Muscle of leg (tissue), 3 donors: ENCODE measurements at regions not wholly inside any gene's neighbourhood (a gene's known extent, or its start where the extent isn't known, plus 50 kb on each side); places are given as distances from the start of the nearest gene placed in this dataset.
"Not testable (repeated sequence)": the region's sequence is repeated elsewhere in the genome, so short reads cannot be mapped to it uniquely, and the experiment has no call there.

ENCODE experiments used
- DNase-seq: peaks from one replicate; pipeline ENCODE4 v3.0.0; 2013
- H3K27ac ChIP-seq: one replicate; pipeline ENCODE4 v1.5.1; 2013; ENCODE audit warnings: mild to moderate bottlenecking, low read length, control low read depth
- H3K27me3 ChIP-seq: one replicate; pipeline ENCODE4 v1.6.1; 2013; ENCODE audit warnings: low read length; ENCODE audit not compliant: control insufficient read depth, insufficient read depth
- H3K36me3 ChIP-seq: one replicate; pipeline ENCODE4 v1.6.1; 2013; ENCODE audit warnings: low read length; ENCODE audit not compliant: control insufficient read depth, insufficient read depth
- H3K4me1 ChIP-seq: one replicate; pipeline ENCODE4 v1.6.1; 2013; ENCODE audit warnings: low read length; ENCODE audit not compliant: control insufficient read depth, insufficient read depth
- H3K4me3 ChIP-seq: one replicate; pipeline ENCODE4 v1.5.1; 2013; ENCODE audit warnings: low read length, control low read depth
- H3K9me3 ChIP-seq: replicated peaks from 2 replicates; pipeline ENCODE4 v1.6.1; 2013; ENCODE audit warnings: low read depth, low read length; ENCODE audit not compliant: control insufficient read depth
- WGBS: methylation state at CpG from one replicate; pipeline ENCODE4 v1.1.5; 2013; ENCODE audit warnings: missing lambda C conversion rate; ENCODE audit not compliant: insufficient coverage; 5-methylcytosine and 5-hydroxymethylcytosine counted together

DNA sequence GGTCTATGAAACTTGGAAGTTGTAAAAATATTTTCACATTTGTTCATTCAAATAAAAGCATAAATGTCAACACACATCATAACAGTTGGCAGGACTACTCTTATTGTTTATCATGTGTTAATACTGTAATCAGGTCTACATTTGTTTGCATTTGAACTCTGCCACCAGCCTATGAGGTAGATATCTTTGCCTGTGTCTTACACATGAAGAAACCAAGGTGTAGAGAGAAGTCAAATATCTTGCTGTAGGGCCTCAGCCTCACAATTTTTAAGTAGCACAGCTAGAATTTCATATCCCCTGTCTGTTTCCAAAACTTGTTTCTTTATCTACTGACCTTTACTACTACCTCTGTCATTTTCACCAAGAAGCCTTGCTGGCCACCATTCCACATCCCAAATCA, 161.9 kb downstream of the ZIC4 start:
- Histone ChIP-seq H3K27me3 (no peaks in the 10 kb centered on the region), H3K27ac (no peak overlapping the region), H3K9me3 (no peaks in the 10 kb centered on the region), H3K36me3 (no peaks in the 10 kb centered on the region), H3K4me3 (no peak overlapping the region), H3K4me1 (no peaks in the 10 kb centered on the region)
- no peak for DNase-seq

DNA sequence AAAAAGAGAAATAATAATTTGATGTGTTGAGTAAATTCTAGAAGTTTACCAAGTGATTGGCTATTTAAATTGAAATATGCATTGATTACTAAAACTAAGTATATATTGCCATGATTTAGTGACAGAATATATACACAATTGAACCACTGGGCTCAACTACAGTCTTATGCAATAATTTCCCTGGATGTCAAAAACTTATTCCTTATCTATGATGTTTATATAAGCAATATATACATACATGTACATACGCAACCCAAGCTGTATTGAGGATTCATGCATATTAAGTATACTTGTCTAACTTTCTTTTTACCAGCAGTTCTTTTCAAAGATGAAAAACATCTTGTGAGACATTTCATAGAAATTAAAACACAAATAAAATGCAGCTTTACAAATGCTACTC, 165.8 kb downstream of the ZIC4 start:
- Histone ChIP-seq H3K27me3 (no peaks in the 10 kb centered on the region), H3K9me3 (no peaks in the 10 kb centered on the region), H3K27ac (no peak overlapping the region), H3K36me3 (no peaks in the 10 kb centered on the region), H3K4me3 (no peak overlapping the region), H3K4me1 (no peaks in the 10 kb centered on the region)
- no CpG with 5 or more reads among the region's 1 CpG for WGBS
- DNase-seq = no peak

DNA sequence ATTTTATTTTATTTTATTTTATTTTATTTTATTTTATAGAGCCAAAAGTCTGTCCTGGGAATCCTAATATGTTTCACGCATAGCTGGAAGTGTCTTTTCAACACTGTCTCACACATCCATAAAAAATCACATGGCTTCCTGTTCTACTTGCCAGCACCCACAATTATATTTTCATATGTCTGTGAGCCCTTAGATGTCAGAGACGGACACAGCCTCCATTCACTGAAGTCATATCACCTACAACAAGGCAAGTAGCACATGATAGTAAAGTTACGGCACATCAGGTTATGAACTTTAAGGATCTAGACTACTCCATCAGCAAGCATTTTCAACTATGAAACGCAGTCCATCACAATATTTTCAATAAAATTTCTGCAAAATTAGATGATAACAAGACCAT, 168.4 kb downstream of the ZIC4 start:
- H3K36me3 ChIP-seq = no peaks in the 10 kb centered on the region
- H3K9me3 ChIP-seq = no peaks in the 10 kb centered on the region
- no peaks in the 10 kb centered on the region for H3K4me1 ChIP-seq
- no peak for DNase-seq
- H3K27me3 ChIP-seq = no peaks in the 10 kb centered on the region
- H3K27ac ChIP-seq = no peak overlapping the region
- no peak overlapping the region for H3K4me3 ChIP-seq
- no CpG with 5 or more reads among the region's 4 CpGs for WGBS

DNA sequence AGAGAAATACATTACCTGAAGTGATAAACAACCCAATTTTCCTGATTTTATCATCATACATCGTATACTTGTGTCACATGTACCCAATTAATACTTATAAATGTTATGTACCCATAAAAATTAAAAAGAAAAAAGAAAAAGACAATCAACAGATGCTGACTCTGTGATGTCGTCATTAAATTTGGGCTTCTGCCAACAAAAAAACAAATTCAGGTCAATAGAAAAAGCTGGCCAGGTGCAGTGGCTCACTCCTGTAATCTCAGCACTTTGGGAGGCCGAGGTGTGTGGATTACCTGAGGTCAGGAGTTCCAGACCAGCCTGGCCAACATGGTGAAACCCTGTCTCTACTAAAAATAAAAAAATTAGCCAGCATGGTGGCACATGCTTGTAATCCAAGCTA, 174.4 kb downstream of the ZIC4 start:
- H3K4me3 ChIP-seq, H3K27ac ChIP-seq, DNase-seq, H3K36me3 ChIP-seq, H3K27me3 ChIP-seq, H3K4me1 ChIP-seq, H3K9me3 ChIP-seq: not testable (repeated sequence)
- WGBS = 88% methylated on average over 2 of the region's 3 CpGs

DNA sequence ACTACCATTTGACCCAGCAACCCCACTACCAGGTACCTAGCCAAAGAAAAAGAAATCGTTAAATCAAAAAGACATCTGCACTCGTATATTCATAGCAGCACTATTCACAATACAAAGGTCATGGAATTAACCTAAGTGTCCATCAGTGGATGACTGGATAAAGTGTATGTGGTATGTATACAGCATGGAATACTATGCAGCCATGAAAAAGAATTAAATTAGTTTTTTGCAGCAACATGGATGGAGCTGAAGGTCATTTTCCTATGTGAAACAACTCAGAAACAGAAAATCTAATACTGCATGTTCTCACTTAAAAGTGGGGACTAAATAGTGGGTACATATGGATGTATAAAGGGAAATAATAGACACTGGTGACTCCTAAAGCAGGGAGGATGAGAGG, 175.2 kb downstream of the ZIC4 start:
- Histone ChIP-seq H3K4me1 (no peaks in the 10 kb centered on the region), H3K27ac (no peak overlapping the region), H3K4me3 (no peak overlapping the region), H3K36me3 (no peaks in the 10 kb centered on the region), H3K27me3 (no peaks in the 10 kb centered on the region), H3K9me3 (no peaks in the 10 kb centered on the region)
- DNase-seq = no peak
- WGBS = no CpG with 5 or more reads among the region's 2 CpGs

DNA sequence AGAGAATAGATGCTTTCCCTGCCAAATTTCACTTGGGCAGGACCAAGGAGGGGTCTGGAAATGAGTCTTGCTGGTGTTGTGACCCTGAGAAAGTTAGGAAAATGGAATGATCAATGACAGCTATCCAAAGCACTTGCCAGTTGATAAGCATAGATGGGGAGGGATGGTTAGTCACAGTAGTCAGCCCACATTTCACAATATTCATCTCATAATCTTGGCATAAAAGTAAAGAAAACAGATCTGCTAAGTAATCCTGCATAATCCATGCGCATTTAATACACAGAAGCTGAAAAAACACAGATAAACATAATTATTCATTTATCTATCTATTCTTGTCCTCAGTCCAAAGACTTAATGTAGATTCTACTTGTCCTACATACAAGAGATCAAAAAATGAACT, 184.1 kb downstream of the ZIC4 start:
- H3K4me3 ChIP-seq = no peak overlapping the region
- no peaks in the 10 kb centered on the region for H3K36me3 ChIP-seq
- no CpG with 5 or more reads among the region's 1 CpG for WGBS
- DNase-seq = no peak
- no peak overlapping the region for H3K27ac ChIP-seq
- no peaks in the 10 kb centered on the region for H3K9me3 ChIP-seq
- no peaks in the 10 kb centered on the region for H3K4me1 ChIP-seq
- H3K27me3 ChIP-seq = no peaks in the 10 kb centered on the region

DNA sequence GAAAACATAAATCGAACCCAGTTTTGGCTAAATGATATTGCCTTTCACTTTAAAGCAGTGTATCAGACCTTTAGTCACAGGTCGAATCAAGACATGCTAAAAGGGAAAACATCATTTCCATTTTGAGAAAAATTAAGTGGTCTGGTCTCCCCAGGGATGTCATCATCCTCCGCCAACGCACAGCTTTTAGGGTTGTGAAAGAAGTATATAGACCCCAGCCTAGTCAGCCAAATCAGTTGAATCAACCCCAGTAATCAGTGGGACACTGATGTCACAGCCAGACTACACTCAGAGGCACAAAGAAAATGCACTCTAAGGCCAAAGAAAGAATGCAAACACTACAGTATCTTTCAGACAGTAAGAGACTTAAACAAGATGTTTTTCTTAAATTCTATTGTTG, 187.4 kb downstream of the ZIC4 start:
- Histone ChIP-seq H3K36me3 (no peaks in the 10 kb centered on the region), H3K4me3 (no peak overlapping the region), H3K9me3 (no peaks in the 10 kb centered on the region), H3K4me1 (no peaks in the 10 kb centered on the region), H3K27me3 (no peaks in the 10 kb centered on the region), H3K27ac (no peak overlapping the region)
- WGBS = no CpG with 5 or more reads among the region's 4 CpGs
- no peak for DNase-seq

DNA sequence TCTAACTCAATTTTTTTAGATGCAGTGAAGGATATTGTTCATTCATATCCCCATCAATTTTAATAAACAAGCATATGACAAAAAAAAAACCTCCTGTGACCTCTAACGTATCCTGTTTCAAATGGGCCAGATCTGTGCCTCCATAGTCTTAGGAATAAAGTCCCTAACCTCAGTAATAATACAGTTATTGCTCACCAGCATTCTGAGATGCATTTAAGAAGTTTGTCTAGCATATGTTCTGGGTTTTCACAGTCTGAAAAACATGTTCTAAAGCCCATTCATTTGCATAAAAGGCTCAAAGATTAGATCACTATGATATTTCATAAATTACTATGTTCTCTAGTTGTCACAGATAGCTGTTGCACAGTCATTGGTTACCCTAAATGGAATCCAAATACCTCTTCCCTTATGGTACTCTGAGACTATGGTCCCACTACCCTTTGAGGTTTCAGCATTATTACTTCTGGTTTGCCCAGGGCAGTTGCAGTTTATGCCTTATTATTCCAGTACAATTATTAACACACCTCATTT, 190.1 kb downstream of the ZIC4 start:
- WGBS = no CpG with 5 or more reads among the region's 1 CpG
- no peak for DNase-seq
- Histone ChIP-seq H3K36me3 (no peaks in the 10 kb centered on the region), H3K4me3 (no peak overlapping the region), H3K27ac (no peak overlapping the region), H3K27me3 (no peaks in the 10 kb centered on the region), H3K4me1 (no peaks in the 10 kb centered on the region), H3K9me3 (no peaks in the 10 kb centered on the region)

DNA sequence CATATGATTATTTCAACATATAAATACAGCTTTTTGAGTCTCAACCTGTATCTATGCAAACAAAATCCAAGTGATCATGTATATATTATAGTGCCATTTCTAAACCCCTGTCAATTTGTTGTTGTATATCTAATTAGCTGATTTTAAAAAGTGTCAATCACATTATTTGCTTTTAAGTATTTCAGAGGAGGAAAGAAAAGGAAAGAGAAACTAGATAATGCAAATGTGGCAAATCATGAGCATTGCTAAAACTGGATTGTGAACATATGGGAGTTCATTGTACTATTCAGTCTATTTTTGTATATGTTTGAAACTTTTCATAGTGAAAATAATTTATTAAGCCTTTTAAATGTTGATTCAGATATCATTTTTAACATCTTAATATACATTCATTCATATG, 190.7 kb downstream of the ZIC4 start:
- Histone ChIP-seq H3K36me3 (no peaks in the 10 kb centered on the region), H3K27ac (no peak overlapping the region), H3K4me1 (no peaks in the 10 kb centered on the region), H3K9me3 (no peaks in the 10 kb centered on the region), H3K27me3 (no peaks in the 10 kb centered on the region), H3K4me3 (no peak overlapping the region)
- no peak for DNase-seq

DNA sequence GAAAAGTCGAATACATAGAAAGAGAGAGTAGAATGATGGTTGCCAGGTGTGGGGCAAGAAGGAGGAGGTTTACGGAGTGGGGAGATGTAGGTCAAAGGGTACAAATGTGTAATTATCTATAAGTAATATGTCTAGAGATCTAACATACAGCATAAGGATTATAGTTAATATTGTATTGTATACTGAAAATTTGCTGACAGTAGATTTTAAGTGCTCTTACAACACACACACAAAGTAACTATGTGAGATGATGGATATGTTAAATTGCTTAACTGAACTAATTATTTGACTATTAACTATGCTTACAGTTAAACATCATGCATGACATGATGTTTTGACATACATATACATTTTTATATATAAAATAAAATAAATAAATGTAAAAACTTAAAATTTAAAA, 192.7 kb downstream of the ZIC4 start:
- Histone ChIP-seq H3K27me3 (no peaks in the 10 kb centered on the region), H3K4me3 (no peak overlapping the region), H3K4me1 (no peaks in the 10 kb centered on the region), H3K27ac (no peak overlapping the region), H3K36me3 (no peaks in the 10 kb centered on the region), H3K9me3 (no peaks in the 10 kb centered on the region)
- WGBS = no CpG with 5 or more reads among the region's 2 CpGs
- DNase-seq = no peak

DNA sequence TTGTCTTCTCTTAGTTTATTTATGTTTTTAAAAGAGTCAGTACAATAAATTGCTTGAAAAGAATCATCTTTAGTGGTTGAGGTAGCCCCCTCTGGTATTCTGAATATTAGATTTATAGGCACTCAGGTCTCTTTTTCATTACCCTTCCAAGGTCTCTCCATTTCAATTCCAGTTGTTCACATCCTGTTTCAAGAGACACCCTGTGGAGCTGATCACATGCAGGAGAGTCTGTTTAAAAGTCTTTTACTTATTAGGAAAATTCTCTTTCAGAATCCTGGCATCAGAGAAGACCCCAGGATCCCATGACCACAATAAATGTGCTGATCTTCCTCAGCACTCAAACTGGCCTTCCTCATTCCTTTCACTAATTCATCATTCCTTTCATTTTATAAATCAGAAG, 195.7 kb downstream of the ZIC4 start:
- Histone ChIP-seq H3K4me3 (no peak overlapping the region), H3K36me3 (no peaks in the 10 kb centered on the region), H3K27me3 (no peaks in the 10 kb centered on the region), H3K9me3 (no peaks in the 10 kb centered on the region), H3K27ac (no peak overlapping the region), H3K4me1 (no peaks in the 10 kb centered on the region)
- DNase-seq = no peak
